BLaER1 (cell line): ENCODE measurements at regions not wholly inside any gene's neighbourhood (a gene's known extent, or its start where the extent isn't known, plus 50 kb on each side); places are given as distances from the start of the nearest gene placed in this dataset.

ENCODE experiments used
- H3K27ac ChIP-seq: shearing (Covaris generic); formaldehyde crosslinking; 2 replicates; pipeline ENCODE4 v1.8.1; 2022
- H3K27me3 ChIP-seq: shearing (Covaris generic); formaldehyde crosslinking; 2 replicates; pipeline ENCODE4 v1.8.1; 2022
- H3K36me3 ChIP-seq: shearing (Covaris generic); formaldehyde crosslinking; 2 replicates; pipeline ENCODE4 v1.8.1; 2022
- H3K4me1 ChIP-seq: shearing (Covaris generic); formaldehyde crosslinking; 2 replicates; pipeline ENCODE4 v1.8.1; 2022
- H3K4me2 ChIP-seq: shearing (Covaris generic); formaldehyde crosslinking; 2 replicates; pipeline ENCODE4 v1.8.1; 2022
- H3K4me3 ChIP-seq: shearing (Covaris generic); formaldehyde crosslinking; 2 replicates; pipeline ENCODE4 v1.8.1; 2022
- H3K9ac ChIP-seq: shearing (Covaris generic); formaldehyde crosslinking; 2 replicates; pipeline ENCODE4 v1.8.1; 2022
- H3K9me3 ChIP-seq: shearing (Covaris generic); formaldehyde crosslinking; 2 replicates; pipeline ENCODE4 v1.8.1; 2022
- H4K20me1 ChIP-seq: shearing (Covaris generic); formaldehyde crosslinking; 2 replicates; pipeline ENCODE4 v1.8.1; 2022
- Cebpa-rat ChIP-seq: shearing (Covaris generic); IDR thresholded peaks from 2 replicates; pipeline ENCODE4 v1.8.1; 2022

DNA sequence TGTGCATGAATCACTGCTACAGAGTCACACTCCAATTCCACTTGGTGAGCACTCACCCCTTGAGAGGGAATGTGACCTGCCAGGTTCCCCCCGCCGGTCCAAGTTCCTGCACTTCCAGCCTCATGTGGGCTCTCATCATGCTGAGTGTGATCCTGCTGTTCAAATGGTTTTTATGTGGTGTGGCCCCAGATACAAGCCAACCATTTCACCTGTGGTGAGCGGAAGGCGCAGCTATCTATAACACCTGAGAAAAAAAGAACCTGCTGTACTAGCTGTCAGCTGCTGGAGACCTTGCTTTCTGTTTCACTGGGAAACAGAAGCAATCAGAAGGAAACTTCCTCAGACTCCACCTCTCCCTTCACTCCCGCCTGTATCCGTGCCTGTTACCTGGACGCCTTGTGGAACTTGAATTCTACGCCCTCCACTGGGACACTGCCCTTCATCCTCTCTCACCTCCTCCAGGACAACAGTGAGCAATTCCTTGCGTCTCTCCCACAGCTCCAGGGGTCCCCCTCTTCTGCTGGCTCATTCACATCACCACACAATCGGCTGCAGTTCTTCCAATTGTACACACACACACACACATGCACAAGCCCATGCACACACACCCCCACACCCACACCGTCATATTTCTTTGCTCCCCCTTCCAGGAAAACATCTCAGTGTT is 64.4 kb upstream of the RPL11 start:
- H3K27me3 ChIP-seq: no peaks in the 10 kb centered on the region

DNA sequence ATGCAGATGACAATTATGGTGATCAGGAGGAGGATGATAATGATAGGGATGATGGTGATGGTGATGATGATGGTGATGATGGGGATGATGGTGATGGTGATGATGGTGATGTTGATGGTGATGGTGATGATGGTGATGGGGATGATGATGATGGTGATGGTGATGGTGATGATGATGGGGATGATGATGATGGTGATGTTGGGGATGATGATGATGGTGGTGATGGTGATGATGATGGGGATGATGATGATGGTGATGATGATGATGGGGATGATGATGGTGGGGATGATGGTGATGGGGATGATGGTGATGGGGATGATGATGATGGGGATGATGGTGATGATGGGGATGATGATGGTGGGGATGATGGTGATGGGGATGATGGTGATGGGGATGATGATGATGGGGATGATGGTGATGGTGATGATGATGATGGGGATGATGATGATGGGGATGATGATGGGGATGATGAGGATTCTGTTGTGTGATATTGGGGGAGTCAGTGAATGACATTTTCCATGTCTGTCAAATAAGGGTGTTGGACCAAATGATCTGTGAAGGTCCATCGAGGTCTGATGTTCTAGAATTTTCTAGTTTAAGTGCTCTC is 65.6 kb upstream of the RPL11 start:
- Histone ChIP-seq H3K4me2 (no peak overlapping the region), H3K4me3 (no peak overlapping the region), H3K27me3 (no peaks in the 10 kb centered on the region), H3K36me3 (no peaks in the 10 kb centered on the region), H3K4me1 (peaks cover 83% of the 10 kb centered on the region), H3K9ac (no peak overlapping the region), H4K20me1 (no peaks in the 10 kb centered on the region), H3K9me3 (no peaks in the 10 kb centered on the region), H3K27ac (no peak overlapping the region)
- TF ChIP-seq Cebpa-rat: no peak

More for the DNA sequence above, 64.4 kb upstream of the RPL11 start:
- H3K9me3 ChIP-seq: no peaks in the 10 kb centered on the region
- H3K4me2 ChIP-seq: no peak overlapping the region
- TF ChIP-seq Cebpa-rat: no peak
- peaks cover 77% of the 10 kb centered on the region for H3K4me1 ChIP-seq
- H3K27ac ChIP-seq: peak overlapping the region; percentile 32; the same call in 1 of the 2 replicates
- H4K20me1 ChIP-seq: no peaks in the 10 kb centered on the region
- H3K36me3 ChIP-seq: no peaks in the 10 kb centered on the region
- H3K9ac ChIP-seq: no peak overlapping the region
- no peak overlapping the region for H3K4me3 ChIP-seq

DNA sequence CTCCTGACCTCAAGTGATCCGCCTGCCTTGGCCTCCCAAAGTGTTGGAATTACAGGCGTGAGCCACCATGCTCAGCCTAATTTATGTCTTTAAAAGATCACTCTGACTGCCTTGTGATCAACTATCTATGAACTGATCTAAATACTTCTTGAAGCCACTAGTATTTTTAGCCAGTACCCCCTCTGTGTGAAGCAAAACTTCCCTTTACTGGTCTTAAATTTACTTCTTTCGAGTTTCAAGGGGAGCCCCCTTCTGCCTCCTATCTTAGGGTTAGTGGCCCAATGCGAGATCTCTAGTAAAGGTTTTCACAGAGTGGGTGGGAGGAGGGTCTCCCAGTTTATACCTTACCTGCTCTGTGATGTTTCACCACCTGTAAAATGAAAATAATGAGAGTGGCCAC is 66.1 kb upstream of the RPL11 start:
- Histone ChIP-seq H3K4me1 (peaks cover 83% of the 10 kb centered on the region), H3K27me3 (no peaks in the 10 kb centered on the region), H3K9ac (no peak overlapping the region), H3K27ac (no peak overlapping the region), H3K36me3 (no peaks in the 10 kb centered on the region), H3K9me3 (no peaks in the 10 kb centered on the region), H3K4me3 (no peak overlapping the region), H3K4me2 (peak overlapping the region; percentile 25), H4K20me1 (no peaks in the 10 kb centered on the region)
- TF ChIP-seq Cebpa-rat: no peak

DNA sequence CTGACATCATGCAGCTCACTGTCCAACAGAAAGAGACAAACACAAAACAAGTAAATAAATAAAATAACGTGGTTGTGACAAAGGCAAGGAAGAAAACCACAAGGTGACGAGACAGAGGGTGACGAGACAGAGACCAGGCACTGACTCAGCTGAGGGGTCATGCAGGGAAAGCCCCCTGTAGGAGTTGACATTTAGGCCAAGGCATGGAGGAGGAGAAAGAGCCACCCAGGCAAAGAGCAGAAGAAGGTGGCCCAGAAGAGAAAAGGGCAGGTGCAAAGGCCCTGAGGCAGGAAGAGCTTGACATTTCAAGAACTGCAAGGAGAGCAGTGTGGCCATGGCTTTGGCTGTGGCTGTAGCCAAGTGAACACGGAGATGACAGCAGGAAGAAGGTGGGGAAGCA is 65.1 kb upstream of the ID3 start:
- H3K36me3 ChIP-seq: no peaks in the 10 kb centered on the region
- H3K4me1 ChIP-seq: peaks cover 82% of the 10 kb centered on the region
- H3K4me2 ChIP-seq: 0 out of 2 replicates have a peak overlapping the region, but pooled peaks have one; percentile 1
- H3K27me3 ChIP-seq: no peaks in the 10 kb centered on the region
- TF ChIP-seq Cebpa-rat: no peak
- H3K9me3 ChIP-seq: no peaks in the 10 kb centered on the region
- no peak overlapping the region for H3K9ac ChIP-seq
- 0 out of 2 replicates have a peak overlapping the region, but pooled peaks have one; percentile 14 for H3K27ac ChIP-seq
- no peaks in the 10 kb centered on the region for H4K20me1 ChIP-seq
- H3K4me3 ChIP-seq: no peak overlapping the region

DNA sequence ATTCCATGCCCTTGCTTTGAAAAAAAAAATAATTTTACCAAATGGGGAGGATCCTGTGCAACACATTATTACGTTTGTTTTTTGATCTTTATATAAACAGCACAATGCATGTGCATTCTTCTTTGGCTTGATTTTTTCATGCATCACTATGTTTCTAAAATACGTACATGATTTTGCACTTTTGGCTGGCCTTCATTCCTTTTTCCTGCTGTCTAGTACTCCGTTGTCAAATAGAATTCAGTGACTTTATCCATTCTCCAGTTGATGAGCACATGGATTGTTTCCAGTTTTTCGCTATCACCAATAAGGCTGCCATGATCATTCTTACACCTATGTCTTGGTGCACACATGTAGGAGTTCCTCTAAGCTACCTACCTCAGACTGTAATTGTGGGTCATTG is 63.0 kb upstream of the ID3 start:
- Histone ChIP-seq H3K9ac (no peak overlapping the region), H3K9me3 (no peaks in the 10 kb centered on the region), H4K20me1 (no peaks in the 10 kb centered on the region), H3K4me2 (no peak overlapping the region), H3K4me1 (peaks cover 82% of the 10 kb centered on the region), H3K36me3 (no peaks in the 10 kb centered on the region), H3K4me3 (no peak overlapping the region), H3K27ac (no peak overlapping the region), H3K27me3 (no peaks in the 10 kb centered on the region)
- no peak for TF ChIP-seq Cebpa-rat

DNA sequence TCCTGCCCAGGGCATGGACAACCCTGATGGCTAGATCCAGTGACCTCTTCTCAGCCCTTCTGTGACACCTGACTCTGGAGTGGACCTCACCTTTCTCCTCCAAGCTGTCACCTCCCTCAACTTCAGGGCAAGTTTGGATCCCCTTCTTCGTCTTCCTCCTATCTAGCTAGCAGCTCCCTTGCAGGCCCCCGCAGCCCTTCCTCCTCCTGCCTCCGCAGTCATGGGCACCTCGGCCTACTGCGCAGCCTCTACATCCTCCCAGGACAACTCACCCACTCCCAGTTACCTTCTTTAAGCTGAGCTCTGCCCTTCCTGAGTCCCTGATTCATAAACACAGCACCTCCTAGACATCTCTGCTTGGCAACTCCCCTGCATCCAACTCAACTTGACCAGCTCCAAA is 61.3 kb upstream of the ID3 start:
- H3K4me3 ChIP-seq: peak overlapping the region; percentile 72
- H3K27ac ChIP-seq: peak overlapping the region; percentile 90
- peaks cover 91% of the 10 kb centered on the region for H3K4me1 ChIP-seq
- no peaks in the 10 kb centered on the region for H4K20me1 ChIP-seq
- H3K27me3 ChIP-seq: no peaks in the 10 kb centered on the region
- TF ChIP-seq Cebpa-rat: no peak
- H3K36me3 ChIP-seq: 0 out of 2 replicates have a peak, but pooled peaks cover 10% of the 10 kb centered on the region
- H3K4me2 ChIP-seq: peak overlapping the region; percentile 96
- H3K9ac ChIP-seq: peak overlapping the region; percentile 86; the same call in 1 of the 2 replicates
- H3K9me3 ChIP-seq: no peaks in the 10 kb centered on the region

DNA sequence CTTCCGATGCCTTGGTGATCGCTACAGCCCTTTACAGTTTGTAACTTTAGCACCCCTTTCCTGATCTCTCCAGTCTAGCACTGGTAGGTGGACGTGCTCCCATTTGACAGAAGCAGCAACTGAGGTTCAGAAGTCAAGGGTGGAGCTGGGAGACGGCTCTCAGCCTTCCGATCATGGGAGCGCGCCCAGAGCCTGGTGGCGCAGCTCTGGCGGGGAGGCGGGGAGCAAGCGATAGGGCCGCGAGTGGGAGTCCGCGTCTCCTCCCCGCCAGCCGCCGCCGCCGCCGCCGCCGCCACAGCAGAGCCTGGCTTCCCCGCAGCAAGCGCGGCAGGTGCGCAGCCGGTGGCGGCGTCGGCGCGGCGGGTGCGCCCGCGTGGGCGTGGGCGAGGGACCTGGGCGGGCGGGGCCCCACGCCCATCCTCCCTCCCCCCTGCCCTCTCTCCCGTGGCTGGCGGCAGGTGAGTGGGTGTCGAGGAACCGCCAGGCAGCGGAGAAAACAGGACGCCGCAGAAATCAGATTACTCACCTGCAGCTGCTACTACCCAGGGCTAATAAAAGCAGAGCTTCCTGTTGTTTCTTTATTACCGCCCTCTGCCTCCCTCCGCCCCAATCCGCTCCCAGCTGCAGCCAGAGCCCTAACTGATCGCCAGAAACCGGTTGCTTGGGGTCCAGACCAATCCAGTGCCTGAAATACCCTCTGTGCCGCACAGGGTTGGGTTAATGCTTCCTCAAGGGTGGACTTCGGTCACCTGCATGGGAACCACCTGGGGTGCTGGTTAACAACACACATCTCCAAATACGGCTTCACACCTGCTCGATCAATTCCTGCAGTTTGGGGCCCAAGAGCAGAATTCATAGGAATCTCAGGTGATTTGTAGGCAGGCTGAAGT is 60.2 kb upstream of the ID3 start:
- TF ChIP-seq Cebpa-rat: no peak
- Histone ChIP-seq H4K20me1 (no peaks in the 10 kb centered on the region), H3K27ac (peak overlapping the region; percentile 90), H3K4me3 (peak overlapping the region; percentile 72), H3K9me3 (no peaks in the 10 kb centered on the region), H3K9ac (peak overlapping the region; percentile 86), H3K36me3 (0 out of 2 replicates have a peak, but pooled peaks cover 10% of the 10 kb centered on the region), H3K4me2 (peak overlapping the region; percentile 96), H3K27me3 (no peaks in the 10 kb centered on the region), H3K4me1 (peaks cover 91% of the 10 kb centered on the region)

DNA sequence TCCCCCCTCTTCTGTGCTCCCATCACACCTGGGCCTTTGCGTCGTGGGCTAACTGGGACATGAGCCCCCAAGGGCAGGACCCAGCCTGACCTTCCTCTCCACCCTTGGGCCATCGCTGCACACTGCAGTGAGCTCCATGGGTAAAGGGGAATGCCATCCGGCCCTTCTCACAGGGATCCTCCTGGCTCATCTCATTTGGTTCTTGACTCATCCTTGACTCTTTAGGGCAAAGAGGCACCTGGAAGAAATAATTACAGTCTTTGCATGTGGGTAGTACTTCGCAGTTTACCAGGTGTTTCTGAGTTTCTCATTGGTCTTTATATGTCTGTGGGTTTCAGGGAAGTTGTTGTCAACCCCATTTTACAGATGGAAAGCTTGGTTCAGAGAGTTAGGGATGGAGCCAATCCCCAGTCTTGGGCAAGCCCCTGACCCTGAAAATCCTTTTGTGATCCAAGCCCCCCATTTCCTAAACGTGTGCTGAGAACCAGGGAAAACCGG is 59.3 kb upstream of the ID3 start:
- H3K9ac ChIP-seq: peak overlapping the region; percentile 86
- no peaks in the 10 kb centered on the region for H4K20me1 ChIP-seq
- H3K4me3 ChIP-seq: peak overlapping the region; percentile 72
- no peaks in the 10 kb centered on the region for H3K27me3 ChIP-seq
- no peak for TF ChIP-seq Cebpa-rat
- H3K4me2 ChIP-seq: peak overlapping the region; percentile 96
- peak overlapping the region; percentile 90 for H3K27ac ChIP-seq
- 0 out of 2 replicates have a peak, but pooled peaks cover 10% of the 10 kb centered on the region for H3K36me3 ChIP-seq
- peaks cover 91% of the 10 kb centered on the region for H3K4me1 ChIP-seq
- H3K9me3 ChIP-seq: no peaks in the 10 kb centered on the region

DNA sequence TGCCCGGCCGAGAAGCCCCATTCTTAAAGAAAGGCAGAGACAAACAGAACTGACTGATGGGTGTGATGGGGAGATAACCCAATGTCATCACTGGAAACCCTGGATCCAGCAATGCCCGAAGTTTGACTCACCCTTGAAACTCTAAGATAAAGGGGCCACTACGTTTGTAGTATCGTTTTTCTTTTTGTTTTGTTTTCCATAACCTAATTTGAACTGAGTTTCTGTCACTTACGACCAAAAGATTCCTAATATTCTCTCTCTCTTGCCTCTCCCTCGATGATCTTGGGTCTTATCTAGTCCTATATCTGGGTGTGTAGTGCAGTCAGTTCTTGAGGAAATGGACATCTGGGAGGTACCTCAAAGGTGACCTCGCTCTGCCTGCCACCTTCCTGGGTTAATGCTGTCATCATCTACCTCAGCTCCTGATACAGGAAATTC is 57.8 kb upstream of the ID3 start:
- Histone ChIP-seq H3K4me3 (no peak overlapping the region), H3K27ac (peak overlapping the region; percentile 19; the same call in 1 of the 2 replicates), H3K4me1 (peaks cover 98% of the 10 kb centered on the region), H3K36me3 (0 out of 2 replicates have a peak, but pooled peaks cover 10% of the 10 kb centered on the region), H4K20me1 (no peaks in the 10 kb centered on the region), H3K4me2 (no peak overlapping the region), H3K27me3 (no peaks in the 10 kb centered on the region), H3K9me3 (no peaks in the 10 kb centered on the region), H3K9ac (no peak overlapping the region)
- no peak for TF ChIP-seq Cebpa-rat
